Large intestine (tissue), 3 donors: ENCODE measurements at regions not wholly inside any gene's neighbourhood (a gene's known extent, or its start where the extent isn't known, plus 50 kb on each side); places are given as distances from the start of the nearest gene placed in this dataset.

Experiments used
- DNase-seq, 2 donors: peaks; one replicate each; pipeline versions ENCODE4 v3.0.0 to v3.0.0-alpha.2; 2013
- H3K27ac ChIP-seq: one replicate; pipeline ENCODE4 v1.5.1; 2013; ENCODE audit warnings: low read length
- H3K27me3 ChIP-seq: 2 replicates; pipeline ENCODE4 v1.6.1; 2013; ENCODE audit warnings: low read length; ENCODE audit not compliant: control insufficient read depth, insufficient read depth
- H3K36me3 ChIP-seq: 2 replicates; pipeline ENCODE4 v1.6.1; 2013; ENCODE audit warnings: low read length; ENCODE audit not compliant: control insufficient read depth, insufficient read depth
- H3K4me1 ChIP-seq: one replicate; pipeline ENCODE4 v1.6.1; 2013; ENCODE audit warnings: low read length; ENCODE audit not compliant: control insufficient read depth, insufficient read depth
- H3K4me3 ChIP-seq: one replicate; pipeline ENCODE4 v1.5.1; 2013; ENCODE audit warnings: low read length
- H3K9me3 ChIP-seq: one replicate; pipeline ENCODE4 v1.6.1; 2013; ENCODE audit warnings: mild to moderate bottlenecking, low read depth, low read length, moderate library complexity; ENCODE audit not compliant: control insufficient read depth
- WGBS: methylation state at CpG from one replicate; pipeline ENCODE4 v1.1.5; 2013; ENCODE audit warnings: low lambda C conversion rate; ENCODE audit not compliant: insufficient coverage; 5-methylcytosine and 5-hydroxymethylcytosine counted together

DNA sequence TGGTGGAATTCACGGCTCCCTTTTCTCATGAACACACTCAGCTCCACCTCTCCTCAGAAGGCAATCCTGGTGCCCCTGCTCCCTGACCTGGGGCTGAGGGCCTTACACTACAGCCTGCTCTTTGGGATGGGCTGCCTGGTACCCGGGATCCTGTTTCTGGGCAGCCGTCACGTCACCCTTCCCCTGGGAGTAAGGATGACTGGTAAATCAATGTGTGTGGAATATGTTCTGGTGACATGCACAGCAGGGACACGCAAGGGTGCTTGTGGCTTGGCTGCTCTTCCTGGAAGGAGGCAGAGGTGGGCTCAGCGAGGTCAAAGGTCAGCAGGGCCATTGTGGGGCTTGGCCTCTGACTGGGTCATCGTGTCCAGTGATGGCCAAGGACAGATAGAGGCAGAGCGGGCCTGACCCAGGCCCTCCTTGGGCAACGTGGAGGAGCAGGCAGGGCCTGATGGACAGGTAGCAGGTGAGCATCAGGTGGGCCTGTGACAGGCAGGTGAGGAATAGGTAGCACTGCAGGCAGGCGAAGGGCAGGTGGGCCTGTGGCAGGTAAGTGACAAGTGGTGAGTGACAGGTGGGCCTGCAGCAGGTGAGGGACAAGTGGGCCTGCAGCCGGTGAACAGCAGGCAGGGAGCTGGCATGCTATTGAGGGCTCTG, 399.4 kb upstream of the IRX4 start:
- Histone ChIP-seq H3K36me3 (no peaks in the 10 kb centered on the region), H3K9me3 (no peaks in the 10 kb centered on the region), H3K27ac (no peak overlapping the region), H3K27me3 (no peaks in the 10 kb centered on the region), H3K4me3 (no peak overlapping the region), H3K4me1 (no peaks in the 10 kb centered on the region)
- DNase-seq = no peak
- no CpG with 5 or more reads among the region's 11 CpGs for WGBS

DNA sequence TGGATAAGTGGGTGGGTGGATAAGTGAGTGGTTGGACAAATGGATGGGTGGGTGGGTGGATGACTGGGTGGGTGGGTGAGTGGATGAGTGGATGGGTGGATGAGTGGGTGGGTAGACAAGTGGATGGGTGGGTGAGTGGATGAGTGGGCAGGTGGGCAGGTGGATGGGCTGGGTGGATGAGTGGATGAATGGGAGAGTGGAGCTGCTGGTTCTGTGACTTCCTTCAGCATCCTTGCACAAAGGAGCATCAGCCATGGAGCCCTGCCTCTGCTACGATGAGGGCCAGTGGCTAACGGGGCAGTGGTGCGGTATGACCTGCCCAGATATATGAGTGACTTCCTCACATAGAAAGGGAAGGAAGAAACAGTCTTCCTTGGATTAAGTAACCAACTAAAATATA, 398.7 kb upstream of the IRX4 start:
- no peak for DNase-seq
- Histone ChIP-seq H3K4me1 (no peaks in the 10 kb centered on the region), H3K36me3 (no peaks in the 10 kb centered on the region), H3K9me3 (no peaks in the 10 kb centered on the region), H3K27ac (no peak overlapping the region), H3K4me3 (no peak overlapping the region), H3K27me3 (no peaks in the 10 kb centered on the region)
- WGBS = no CpG with 5 or more reads among the region's 3 CpGs

DNA sequence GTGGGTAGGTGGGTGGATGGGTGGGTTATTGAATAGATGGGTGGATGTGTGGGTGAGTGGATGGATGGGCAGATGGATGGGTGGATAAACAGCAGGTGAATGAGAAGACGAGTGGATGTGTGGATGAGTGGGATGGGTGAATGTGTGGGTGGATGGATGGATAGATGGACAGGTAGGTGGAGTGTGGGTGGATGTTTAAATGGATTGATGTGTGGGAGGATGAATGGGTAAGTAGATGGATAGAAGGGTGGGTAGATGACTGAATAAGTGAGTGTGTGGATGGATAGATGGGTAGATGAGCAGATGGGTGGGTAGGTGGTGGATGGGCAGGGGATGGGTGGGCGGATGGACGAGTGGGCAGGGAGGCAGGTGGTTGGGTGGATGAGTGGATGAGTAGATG, 397.6 kb upstream of the IRX4 start:
- Histone ChIP-seq H3K4me1 (no peaks in the 10 kb centered on the region), H3K4me3 (no peak overlapping the region), H3K27me3 (no peaks in the 10 kb centered on the region), H3K36me3 (no peaks in the 10 kb centered on the region), H3K27ac (no peak overlapping the region), H3K9me3 (no peaks in the 10 kb centered on the region)
- DNase-seq = no peak
- WGBS = 90% methylated on average over 1 of the region's 3 CpGs

DNA sequence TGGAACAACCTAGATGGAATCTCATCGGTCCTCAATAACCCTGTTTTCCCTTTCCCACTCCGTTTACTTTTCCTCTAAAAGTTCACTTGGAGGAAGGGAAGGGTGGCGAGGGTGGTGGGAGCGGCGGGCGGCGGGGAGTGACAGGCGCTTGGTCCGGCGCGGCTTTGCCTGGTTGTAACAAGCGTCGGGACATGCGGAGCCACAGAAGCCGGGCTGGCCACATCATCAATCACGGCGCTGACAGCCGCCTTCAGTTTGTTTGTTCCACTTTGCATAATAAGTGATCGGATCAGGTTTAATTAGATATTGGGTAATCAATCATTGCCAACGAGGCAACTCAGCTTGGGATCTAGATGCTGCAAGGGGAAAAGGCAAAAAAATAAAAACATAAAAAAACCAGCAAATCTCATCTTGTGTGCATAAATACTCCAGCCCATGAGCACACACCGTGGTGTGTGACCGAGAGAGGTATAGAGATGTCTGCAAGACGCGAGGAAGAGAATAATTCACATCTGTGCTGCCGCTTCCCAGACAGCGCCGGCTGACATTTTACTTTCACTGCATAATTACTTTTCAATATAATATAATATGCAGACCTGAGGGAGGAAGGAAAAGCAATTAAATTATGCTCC, 396.2 kb upstream of the IRX4 start:
- no peak for DNase-seq
- H3K4me1 ChIP-seq = no peaks in the 10 kb centered on the region
- no peaks in the 10 kb centered on the region for H3K36me3 ChIP-seq
- H3K4me3 ChIP-seq = no peak overlapping the region
- no peak overlapping the region for H3K27ac ChIP-seq
- no peaks in the 10 kb centered on the region for H3K27me3 ChIP-seq
- 13% methylated on average over 1 of the region's 27 CpGs for WGBS
- H3K9me3 ChIP-seq = no peaks in the 10 kb centered on the region

DNA sequence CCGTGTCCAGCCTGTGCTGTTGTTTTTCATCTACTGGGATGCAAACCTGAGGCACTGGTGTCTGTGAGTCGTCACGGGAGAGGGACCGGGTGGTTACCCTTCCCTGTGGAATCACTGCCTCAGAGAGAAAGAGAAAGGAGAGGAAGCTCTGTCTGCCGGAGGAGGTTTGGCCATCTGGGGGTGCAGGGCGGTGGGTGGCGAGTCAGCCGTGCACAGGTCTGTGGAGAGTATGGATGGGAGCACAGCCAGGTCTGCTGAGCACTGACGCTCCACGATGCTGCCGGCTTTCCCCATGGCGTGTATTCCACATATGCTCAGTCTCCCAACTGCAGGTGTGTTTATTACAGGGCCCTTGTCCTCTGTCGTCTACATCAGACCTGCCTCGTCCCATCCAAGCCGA, 395.2 kb upstream of the IRX4 start:
- H3K4me3 ChIP-seq = no peak overlapping the region
- no peaks in the 10 kb centered on the region for H3K4me1 ChIP-seq
- no peak for DNase-seq
- WGBS = no CpG with 5 or more reads among the region's 15 CpGs
- H3K27me3 ChIP-seq = no peaks in the 10 kb centered on the region
- no peak overlapping the region for H3K27ac ChIP-seq
- H3K9me3 ChIP-seq = no peaks in the 10 kb centered on the region
- no peaks in the 10 kb centered on the region for H3K36me3 ChIP-seq

DNA sequence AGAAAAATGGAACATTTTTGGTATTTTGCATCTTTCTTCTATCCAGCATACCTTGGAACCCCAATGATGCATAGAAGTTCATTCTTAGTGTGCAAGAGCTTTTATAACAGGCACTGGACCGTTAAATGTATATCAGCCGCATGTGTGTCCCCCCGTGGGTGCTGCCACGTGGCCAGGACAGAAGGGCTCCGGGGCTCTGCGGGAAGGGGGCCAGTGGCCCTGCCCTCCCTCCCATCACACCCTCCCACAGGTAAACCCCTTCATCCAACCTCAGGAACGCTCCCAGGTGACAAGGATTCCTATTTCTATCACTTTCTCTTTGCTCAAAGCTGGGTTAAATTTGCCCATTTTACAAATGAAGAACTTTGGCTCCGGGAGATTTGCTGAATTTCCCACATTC, 393.4 kb upstream of the IRX4 start:
- H3K9me3 ChIP-seq = no peaks in the 10 kb centered on the region
- H3K36me3 ChIP-seq = no peaks in the 10 kb centered on the region
- no CpG with 5 or more reads among the region's 8 CpGs for WGBS
- H3K4me1 ChIP-seq = no peaks in the 10 kb centered on the region
- no peak overlapping the region for H3K27ac ChIP-seq
- H3K4me3 ChIP-seq = no peak overlapping the region
- H3K27me3 ChIP-seq = no peaks in the 10 kb centered on the region
- DNase-seq = no peak

DNA sequence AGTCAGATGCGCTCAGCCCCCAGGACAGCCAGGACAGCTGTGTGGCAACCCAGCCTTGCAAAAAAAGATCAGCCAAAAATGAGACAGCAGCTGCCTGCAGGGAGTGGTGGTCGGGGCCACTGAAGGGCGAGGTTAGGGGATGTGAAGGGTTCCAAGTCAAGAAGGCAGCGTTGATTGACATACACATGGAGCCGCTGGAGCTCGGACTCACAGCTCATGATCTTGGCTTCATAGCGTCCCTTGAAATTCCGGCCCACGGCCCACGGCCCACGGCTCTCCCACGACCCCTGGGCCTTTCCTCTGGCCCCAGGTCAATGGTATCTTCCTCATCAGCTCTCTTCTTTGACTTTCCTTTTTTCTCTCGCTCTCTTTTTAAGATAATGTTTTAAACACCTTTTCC, 390.0 kb upstream of the IRX4 start:
- H3K36me3 ChIP-seq = no peaks in the 10 kb centered on the region
- no peaks in the 10 kb centered on the region for H3K4me1 ChIP-seq
- no CpG with 5 or more reads among the region's 13 CpGs for WGBS
- H3K27ac ChIP-seq = no peak overlapping the region
- no peaks in the 10 kb centered on the region for H3K27me3 ChIP-seq
- no peak for DNase-seq
- H3K4me3 ChIP-seq = no peak overlapping the region
- no peaks in the 10 kb centered on the region for H3K9me3 ChIP-seq

DNA sequence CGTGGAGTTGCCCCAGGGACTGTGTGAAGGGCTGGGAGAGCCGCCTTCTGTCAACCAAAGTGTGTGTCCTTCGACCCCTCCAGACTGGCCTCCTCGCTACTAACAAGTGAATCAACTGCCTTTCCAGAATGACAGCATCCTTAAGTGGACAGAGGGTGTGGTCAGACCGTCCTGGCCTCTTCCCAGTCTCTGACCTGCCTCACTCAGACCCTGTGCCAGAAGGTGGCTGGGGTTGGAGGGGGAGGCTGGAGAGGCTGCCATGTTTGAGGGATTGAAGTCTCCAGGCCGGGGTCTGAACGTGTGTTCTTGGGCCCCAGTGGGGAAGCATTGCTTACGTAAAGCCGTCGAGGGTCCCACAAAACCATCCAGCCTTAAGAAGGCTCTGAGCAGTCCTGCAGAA, 389.3 kb upstream of the IRX4 start:
- no CpG with 5 or more reads among the region's 10 CpGs for whole genome bisulfite sequencing
- Histone ChIP-seq H3K9me3 (no peaks in the 10 kb centered on the region), H3K27ac (no peak overlapping the region)

DNA sequence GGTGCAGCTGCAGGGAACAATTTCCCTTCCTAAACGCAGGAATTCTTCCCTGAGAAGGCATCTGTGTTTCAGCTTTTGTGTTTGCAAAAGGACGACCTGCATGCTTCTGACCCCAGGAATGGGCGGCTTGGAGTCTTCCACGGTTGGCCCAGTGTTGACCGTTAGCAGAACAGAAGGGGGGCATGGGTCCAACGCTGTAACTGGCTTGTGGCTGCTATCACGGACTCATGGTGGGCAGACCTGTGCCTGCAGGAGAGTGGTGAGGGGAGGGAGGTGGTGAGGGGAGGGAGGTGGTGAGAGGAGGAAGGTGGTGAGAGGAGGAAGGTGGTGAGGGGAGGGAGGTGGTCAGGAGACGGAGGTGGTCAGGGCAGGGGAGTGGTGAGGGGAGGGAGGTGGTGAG, 388.6 kb upstream of the IRX4 start:
- DNase-seq = no peak
- Histone ChIP-seq H3K27me3 (no peaks in the 10 kb centered on the region), H3K4me3 (no peak overlapping the region), H3K27ac (no peak overlapping the region), H3K9me3 (no peaks in the 10 kb centered on the region), H3K36me3 (no peaks in the 10 kb centered on the region), H3K4me1 (no peaks in the 10 kb centered on the region)
- WGBS = no CpG with 5 or more reads among the region's 8 CpGs

More for the DNA sequence above, 389.3 kb upstream of the IRX4 start:
- H3K4me3 ChIP-seq = no peak overlapping the region
- H3K4me1 ChIP-seq = no peaks in the 10 kb centered on the region
- no peaks in the 10 kb centered on the region for H3K27me3 ChIP-seq
- DNase-seq = no peak
- no peaks in the 10 kb centered on the region for H3K36me3 ChIP-seq

DNA sequence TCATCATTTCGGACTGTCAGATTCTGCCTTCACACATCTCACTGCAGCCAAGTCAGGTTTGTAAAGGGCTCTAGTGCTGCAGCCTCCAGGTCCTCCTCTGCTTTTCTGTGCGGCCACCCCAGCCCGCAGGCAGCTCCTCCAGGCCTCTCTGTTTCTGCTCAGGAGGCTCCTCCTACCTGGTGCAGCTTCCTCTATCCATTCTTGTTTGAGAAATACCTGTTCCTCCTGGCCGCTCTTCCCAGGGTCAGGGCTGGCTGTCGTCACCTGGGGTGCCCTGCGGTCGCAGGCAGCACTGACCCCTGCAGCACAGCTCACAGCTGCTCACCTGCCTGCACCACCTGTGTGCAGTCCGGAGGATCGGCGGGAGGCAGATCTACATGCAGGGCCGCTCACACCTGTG, 387.7 kb upstream of the IRX4 start:
- no peaks in the 10 kb centered on the region for H3K9me3 ChIP-seq
- H3K4me1 ChIP-seq = no peaks in the 10 kb centered on the region
- no peaks in the 10 kb centered on the region for H3K36me3 ChIP-seq
- no peak overlapping the region for H3K4me3 ChIP-seq
- WGBS = 100% methylated on average over 1 of the region's 11 CpGs
- no peaks in the 10 kb centered on the region for H3K27me3 ChIP-seq
- no peak for DNase-seq
- H3K27ac ChIP-seq = no peak overlapping the region

DNA sequence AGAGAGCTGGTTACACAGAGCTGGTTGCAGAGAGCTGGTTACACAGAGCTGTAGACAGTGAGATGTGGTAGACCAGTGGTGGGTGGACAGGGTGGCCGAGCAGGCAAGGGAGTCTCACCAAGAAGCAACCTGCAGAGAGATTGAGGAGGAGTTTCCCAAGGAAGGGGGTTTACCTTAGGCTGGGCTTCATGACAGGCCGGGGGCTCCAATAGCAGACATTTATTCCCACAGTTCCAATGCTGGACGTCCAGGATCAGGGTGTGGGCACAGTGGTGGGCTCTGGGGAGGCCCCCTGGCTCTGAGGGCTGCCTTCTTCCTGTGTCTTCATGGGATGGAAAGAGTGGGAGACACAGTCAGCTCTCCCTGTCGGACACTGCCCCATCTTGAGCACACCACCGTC, 386.9 kb upstream of the IRX4 start:
- H3K4me1 ChIP-seq = no peaks in the 10 kb centered on the region
- no CpG with 5 or more reads among the region's 5 CpGs for WGBS

More for the DNA sequence above, 386.9 kb upstream of the IRX4 start:
- Histone ChIP-seq H3K9me3 (no peaks in the 10 kb centered on the region), H3K4me3 (no peak overlapping the region), H3K27ac (no peak overlapping the region), H3K36me3 (no peaks in the 10 kb centered on the region), H3K27me3 (no peaks in the 10 kb centered on the region)
- DNase-seq = no peak
